Tibial nerve (tissue), 4 donors: ENCODE measurements at regions not wholly inside any gene's neighbourhood (a gene's known extent, or its start where the extent isn't known, plus 50 kb on each side); places are given as distances from the start of the nearest gene placed in this dataset.

Experiments
- DNase-seq, 2 donors: peaks; one replicate each; pipeline ENCODE4 v3.0.0-alpha.2; 2019; ENCODE audit warnings: low spot score in 2 of 2
- H3K27ac ChIP-seq, 4 donors: fragments of 200-600 bp; sonication (generic) in 3 of 4; one replicate each; pipeline ENCODE4 v1.5.1; 2017 to 2019; ENCODE audit warnings: mild to moderate bottlenecking in 1 of 4
- H3K27me3 ChIP-seq, 2 donors: fragments of 200-600 bp; sonication (generic) in 1 of 2; one replicate each; pipeline versions ENCODE4 v1.5.1 to v1.6.0; 2017 to 2019
- H3K36me3 ChIP-seq, 3 donors: fragments of 200-600 bp; sonication (generic); one replicate each; pipeline ENCODE4 v1.5.1; 2018 to 2019
- H3K4me1 ChIP-seq, 4 donors: fragments of 200-600 bp; sonication (generic) in 3 of 4; one replicate each; pipeline ENCODE4 v1.5.1; 2017 to 2019
- H3K4me3 ChIP-seq, 4 donors: fragments of 200-600 bp; sonication (generic) in 3 of 4; one replicate each; pipeline ENCODE4 v1.5.1; 2017 to 2019; ENCODE audit warnings: mild to moderate bottlenecking in 1 of 4, moderate library complexity in 1 of 4
- H3K9me3 ChIP-seq, 4 donors: fragments of 200-600 bp; sonication (generic) in 3 of 4; one replicate each; pipeline ENCODE4 v1.5.1; 2017 to 2019
- EP300 ChIP-seq, 2 donors: sonication (generic); formaldehyde crosslinking; IDR thresholded peaks; one replicate each; pipeline ENCODE4 v1.6.1; 2017; ENCODE audit warnings: antibody characterized with exemption in 2 of 2, mild to moderate bottlenecking in 1 of 2
- POLR2A ChIP-seq, 2 donors: fragments of 450-650 bp; IDR thresholded peaks; one replicate each; pipeline ENCODE4 v1.6.1; 2017; ENCODE audit warnings: antibody characterized with exemption in 2 of 2, mild to moderate bottlenecking in 2 of 2, moderate library complexity in 2 of 2
- WGBS, 2 donors: methylation state at CpG; one replicate each; pipeline ENCODE4 v1.1.5; 2018; 5-methylcytosine and 5-hydroxymethylcytosine counted together
- TF ChIP-seq, protein P1 (sequence below), 5 experiments: fragments of 200-600 bp in 3 of 5; fragments of 450-650 bp in 2 of 5; sonication (generic) in 3 of 5; IDR thresholded peaks; one replicate each; pipeline ENCODE4 v1.5.1; 2016 to 2019; ENCODE audit warnings: antibody characterized with exemption in 5 of 5, mild to moderate bottlenecking in 3 of 5, moderate library complexity in 2 of 5

DNA sequence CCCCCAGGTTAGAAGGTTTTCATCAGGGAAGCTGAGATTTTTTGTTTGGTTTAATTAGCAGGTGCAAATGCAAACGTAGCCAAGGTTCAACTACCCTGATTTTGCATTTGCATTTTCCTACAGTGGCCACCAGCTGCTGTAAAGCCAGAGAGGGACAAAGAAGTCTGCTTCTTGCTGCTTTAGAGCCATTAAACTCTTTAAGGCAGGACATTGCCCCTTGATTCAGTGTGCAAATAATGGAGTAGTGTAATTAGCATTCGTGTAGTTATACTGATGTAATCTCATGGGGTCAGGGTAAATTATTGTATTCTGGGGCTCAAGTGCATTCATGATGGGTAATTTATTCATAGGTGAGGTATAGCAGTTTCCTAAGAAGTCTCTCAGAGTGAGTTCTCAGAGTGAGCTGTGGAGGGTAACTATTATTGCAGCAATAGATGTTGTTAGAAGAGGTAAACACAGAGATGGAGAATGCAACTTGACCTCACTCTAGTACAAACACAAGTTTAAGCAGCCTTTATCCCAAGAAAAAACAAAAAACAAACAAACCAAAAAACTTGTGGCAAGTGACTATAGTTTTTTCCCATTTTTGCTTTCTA is 526.5 kb downstream of the KIF4B start:
- Histone ChIP-seq H3K4me1 (no peaks in the 10 kb centered on the region), H3K27ac (no peak overlapping the region), H3K4me3 (no peak overlapping the region), H3K36me3 (no peaks in the 10 kb centered on the region), H3K9me3 (peaks cover 0 to 10% (median 0%) of the 10 kb centered on the region in 4 donors), H3K27me3 (no peaks in the 10 kb centered on the region)
- 7 to 19% methylated on average over 2 of the region's 2 CpGs for WGBS, 2 donors
- DNase-seq = no peak
- TF ChIP-seq POLR2A (IDR thresholded peaks at IDR 0.05) (no peak), EP300 (IDR thresholded peaks at IDR 0.05) (no peak)
- TF ChIP-seq, protein P1, sequence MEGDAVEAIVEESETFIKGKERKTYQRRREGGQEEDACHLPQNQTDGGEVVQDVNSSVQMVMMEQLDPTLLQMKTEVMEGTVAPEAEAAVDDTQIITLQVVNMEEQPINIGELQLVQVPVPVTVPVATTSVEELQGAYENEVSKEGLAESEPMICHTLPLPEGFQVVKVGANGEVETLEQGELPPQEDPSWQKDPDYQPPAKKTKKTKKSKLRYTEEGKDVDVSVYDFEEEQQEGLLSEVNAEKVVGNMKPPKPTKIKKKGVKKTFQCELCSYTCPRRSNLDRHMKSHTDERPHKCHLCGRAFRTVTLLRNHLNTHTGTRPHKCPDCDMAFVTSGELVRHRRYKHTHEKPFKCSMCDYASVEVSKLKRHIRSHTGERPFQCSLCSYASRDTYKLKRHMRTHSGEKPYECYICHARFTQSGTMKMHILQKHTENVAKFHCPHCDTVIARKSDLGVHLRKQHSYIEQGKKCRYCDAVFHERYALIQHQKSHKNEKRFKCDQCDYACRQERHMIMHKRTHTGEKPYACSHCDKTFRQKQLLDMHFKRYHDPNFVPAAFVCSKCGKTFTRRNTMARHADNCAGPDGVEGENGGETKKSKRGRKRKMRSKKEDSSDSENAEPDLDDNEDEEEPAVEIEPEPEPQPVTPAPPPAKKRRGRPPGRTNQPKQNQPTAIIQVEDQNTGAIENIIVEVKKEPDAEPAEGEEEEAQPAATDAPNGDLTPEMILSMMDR (IDR thresholded peaks at IDR 0.05) = no peak

DNA sequence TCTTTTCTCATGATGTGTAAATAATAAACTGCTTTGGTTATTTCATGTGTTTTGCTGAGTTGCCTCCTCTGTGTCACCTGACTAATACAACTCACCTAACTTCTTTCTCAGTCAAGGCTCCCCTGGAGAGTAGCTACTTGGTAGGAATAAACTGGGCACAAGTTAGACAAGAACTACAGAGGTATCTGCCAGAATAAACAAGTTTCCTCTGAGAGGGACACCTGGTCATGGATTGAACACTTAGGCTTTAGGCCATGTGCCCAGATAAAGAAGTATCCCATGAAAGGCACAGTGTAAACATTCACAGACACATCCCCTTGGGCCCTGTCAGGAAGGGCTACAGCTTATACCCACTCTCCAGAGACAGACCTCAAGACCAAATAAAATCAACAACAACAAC is 532.5 kb downstream of the KIF4B start:
- H3K4me1 ChIP-seq = no peaks in the 10 kb centered on the region
- peaks cover 0 to 13% (median 0%) of the 10 kb centered on the region in 4 donors for H3K9me3 ChIP-seq
- H3K36me3 ChIP-seq = no peaks in the 10 kb centered on the region
- DNase-seq = no peak
- no peak overlapping the region for H3K4me3 ChIP-seq
- H3K27me3 ChIP-seq = no peaks in the 10 kb centered on the region
- H3K27ac ChIP-seq = no peak overlapping the region
- TF ChIP-seq, protein P1 (IDR thresholded peaks at IDR 0.05) = no peak
- TF ChIP-seq POLR2A (IDR thresholded peaks at IDR 0.05) (no peak), EP300 (IDR thresholded peaks at IDR 0.05) (no peak)

DNA sequence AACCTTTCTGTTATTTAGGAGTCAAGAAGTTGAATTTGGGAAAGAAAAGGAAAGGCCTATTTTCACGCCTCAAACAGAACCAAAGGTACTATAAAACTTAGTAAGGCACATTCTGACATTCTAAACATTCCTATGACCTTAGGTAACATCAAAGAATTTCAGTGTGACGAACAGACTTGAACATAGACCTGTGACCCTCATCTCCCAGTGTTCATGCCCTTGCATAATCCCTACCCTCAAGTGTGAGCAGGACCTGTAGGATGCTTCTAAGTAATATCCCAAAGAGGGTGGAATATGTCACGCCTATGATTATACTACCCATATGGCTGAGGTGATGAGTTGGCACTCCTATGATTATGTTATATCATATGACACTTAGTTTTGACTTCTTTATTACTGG is 540.9 kb downstream of the KIF4B start:
- H3K27ac ChIP-seq = no peak overlapping the region
- 65 to 73% methylated on average over 3 of the region's 3 CpGs for WGBS, 2 donors
- DNase-seq = no peak
- H3K9me3 ChIP-seq = peaks cover 0 to 3% (median 0%) of the 10 kb centered on the region in 4 donors
- no peaks in the 10 kb centered on the region for H3K36me3 ChIP-seq
- no peaks in the 10 kb centered on the region for H3K27me3 ChIP-seq
- H3K4me1 ChIP-seq = no peaks in the 10 kb centered on the region
- H3K4me3 ChIP-seq = no peak overlapping the region
- TF ChIP-seq, protein P1 (IDR thresholded peaks at IDR 0.05) = no peak
- TF ChIP-seq EP300 (IDR thresholded peaks at IDR 0.05) (no peak), POLR2A (IDR thresholded peaks at IDR 0.05) (no peak)

DNA sequence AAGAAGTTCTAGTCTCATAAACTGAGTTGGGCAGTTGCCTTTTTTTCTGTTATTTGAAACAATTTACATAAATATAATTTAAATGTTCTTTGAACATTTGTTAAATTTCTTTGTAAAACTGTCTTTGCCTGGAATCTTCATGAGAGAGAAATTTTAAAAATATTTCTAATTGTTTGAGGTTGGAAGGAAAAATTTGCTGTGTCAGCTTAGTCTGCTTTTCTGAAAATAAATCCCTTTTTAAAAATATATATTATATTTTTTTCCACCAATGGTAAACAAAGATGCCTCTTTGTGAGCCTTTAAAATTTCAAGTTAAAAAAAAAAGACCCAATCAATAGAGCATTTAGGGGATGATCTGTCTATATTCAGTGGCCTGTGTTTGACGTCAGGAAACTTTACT is 542.7 kb downstream of the KIF4B start:
- Histone ChIP-seq H3K27me3 (no peaks in the 10 kb centered on the region), H3K27ac (no peak overlapping the region), H3K36me3 (no peaks in the 10 kb centered on the region), H3K4me3 (no peak overlapping the region), H3K9me3 (no peaks in the 10 kb centered on the region), H3K4me1 (no peaks in the 10 kb centered on the region)
- DNase-seq = no peak
- TF ChIP-seq POLR2A (IDR thresholded peaks at IDR 0.05) (no peak), EP300 (IDR thresholded peaks at IDR 0.05) (no peak)
- TF ChIP-seq, protein P1 (IDR thresholded peaks at IDR 0.05) = no peak
- 44 to 45% methylated on average over 1 of the region's 1 CpG for WGBS, 2 donors

DNA sequence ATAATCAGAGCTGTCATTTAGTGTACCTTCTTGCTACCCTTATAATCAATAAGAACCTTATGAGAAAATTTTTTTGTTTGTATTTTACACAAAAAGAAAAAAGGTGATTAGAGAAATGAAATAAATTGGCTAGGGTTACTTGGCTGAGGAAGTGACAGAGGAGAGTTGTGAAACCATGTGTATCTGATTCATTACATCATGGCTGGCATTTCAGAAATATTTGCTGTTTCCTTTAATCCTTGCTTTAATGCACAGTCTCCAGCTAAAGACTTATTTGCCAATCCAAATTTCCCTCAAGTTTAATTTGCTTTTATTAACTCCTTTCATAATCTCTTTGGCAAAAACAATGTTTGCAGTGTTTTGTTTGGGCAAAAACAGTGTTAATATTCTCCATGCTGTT is 543.1 kb downstream of the KIF4B start:
- H3K4me3 ChIP-seq = no peak overlapping the region
- no peak for DNase-seq
- no peaks in the 10 kb centered on the region for H3K27me3 ChIP-seq
- no peak overlapping the region for H3K27ac ChIP-seq
- no peaks in the 10 kb centered on the region for H3K36me3 ChIP-seq
- no peak for TF ChIP-seq EP300 (IDR thresholded peaks at IDR 0.05)
- TF ChIP-seq, protein P1 (IDR thresholded peaks at IDR 0.05) = no peak
- no peak for TF ChIP-seq POLR2A (IDR thresholded peaks at IDR 0.05)
- no peaks in the 10 kb centered on the region for H3K4me1 ChIP-seq
- H3K9me3 ChIP-seq = no peaks in the 10 kb centered on the region
